ENCODE measurements at regions not wholly inside any gene's neighbourhood (a gene's known extent, or its start where the extent isn't known, plus 50 kb on each side); places are given as distances from the start of the nearest gene placed in this dataset.

GRCh38 chr14:104481323-104481722 is 98.2 kb upstream of the C14orf180 start:
- no peak overlapping the region for H3K4me3 ChIP-seq
- DNase-seq (ENCODE audit: extremely low read depth in 1 of 4, low spot score in 3 of 4) (no peak), FAIRE-seq (no peak), ATAC-seq (no peak)
- no peaks in the 10 kb centered on the region for H3K9me1 ChIP-seq (ENCODE audit: control insufficient read depth, insufficient read depth, low read length)
- H3K9ac ChIP-seq (ENCODE audit: insufficient read depth in 1 of 2, low read depth in 2 of 2, low read length in 2 of 2), result no peak overlapping the region
- H3K27ac ChIP-seq (ENCODE audit: extremely low read depth, low read depth, low read length), result no peak overlapping the region
- H3K79me2 ChIP-seq (ENCODE audit: control insufficient read depth, insufficient read depth, low read length), result no peaks in the 10 kb centered on the region
- BruUV-seq (replicated peaks), result no TSS peak
- no peak overlapping the region for H3K4me2 ChIP-seq (ENCODE audit: insufficient read depth, low read length)
- in situ Hi-C loops (cut with MboI) (no loop called here), intact Hi-C loops (cut with micrococcal nuclease) (no loop called here)
- H4K20me1 ChIP-seq (replicated peaks; ENCODE audit: control insufficient read depth, insufficient read depth, low read length), result no peaks in the 10 kb centered on the region
- H3K36me3 ChIP-seq (ENCODE audit: control insufficient read depth, insufficient read depth, low read length), result no peaks in the 10 kb centered on the region
- WGBS (ENCODE audit: insufficient coverage, low coverage, missing lambda C conversion rate), result 1% methylated on average over 6 of the region's 10 CpGs
- peaks cover 0 to 5% of the 10 kb centered on the region in 2 experiments; a peak in 2 of 5 replicates for H3K27me3 ChIP-seq (ENCODE audit: control insufficient read depth in 2 of 2, insufficient read depth in 2 of 2, low read length in 2 of 2)
- H2AFZ ChIP-seq (ENCODE audit: low read depth, low read length), result no peak overlapping the region
- no peaks in the 10 kb centered on the region for H3K4me1 ChIP-seq (replicated peaks in 1 of 2; ENCODE audit: control insufficient read depth in 2 of 2, insufficient read depth in 2 of 2, low read length in 2 of 2)
- H3K9me3 ChIP-seq (replicated peaks; ENCODE audit: control insufficient read depth, insufficient read depth, low read depth, low read length), result no peaks in the 10 kb centered on the region
- ChIA-PET POLR2A (no interaction called here), CTCF (ENCODE audit: low intra/inter-chr PET ratio) (no interaction called here)
- TF ChIP-seq SMAD1 (IDR thresholded peaks at IDR 0.05; ENCODE audit: low read depth, low read length, partially characterized antibody) (no peak), SRSF3 (IDR thresholded peaks at IDR 0.05; ENCODE audit: insufficient read depth, low read length) (no peak), ILF3 (IDR thresholded peaks at IDR 0.05; ENCODE audit: borderline replicate concordance) (no peak), ZNF407 (IDR thresholded peaks at IDR 0.05; ENCODE audit: low read depth) (no peak), ZNF134 (CRISPR knock-in tag; conservative IDR thresholded peaks at IDR 0.05) (no peak), SIN3A (IDR thresholded peaks at IDR 0.05; ENCODE audit: borderline replicate concordance in 2 of 2, control insufficient read depth in 1 of 2, low read depth in 2 of 2, low read length in 2 of 2) (no peak), HSF4 (CRISPR knock-in tag; IDR thresholded peaks at IDR 0.05; ENCODE audit: borderline replicate concordance) (no peak), NFYB (IDR thresholded peaks at IDR 0.05; ENCODE audit: extremely low read depth, insufficient read length) (no peak), HEY1 (CRISPR knock-in tag; IDR thresholded peaks at IDR 0.05; ENCODE audit: borderline replicate concordance) (no peak), NR1H2 (CRISPR knock-in tag; IDR thresholded peaks at IDR 0.05) (no peak), KHSRP (IDR thresholded peaks at IDR 0.05) (no peak), BCLAF1 (IDR thresholded peaks at IDR 0.05; ENCODE audit: borderline replicate concordance in 1 of 2, control insufficient read depth in 1 of 2, low read depth in 2 of 2, low read length in 1 of 2) (no peak)

Measured in K562 (cell line).